Colonic mucosa (tissue), 4 donors: ENCODE measurements at regions not wholly inside any gene's neighbourhood (a gene's known extent, or its start where the extent isn't known, plus 50 kb on each side); places are given as distances from the start of the nearest gene placed in this dataset.

ENCODE experiments used
- DNase-seq: peaks from one replicate; pipeline ENCODE4 v3.0.0-alpha.2; 2020
- H3K27ac ChIP-seq: fragments of 200-600 bp; one replicate; pipeline ENCODE4 v1.8.0; 2021
- H3K27me3 ChIP-seq: fragments of 200-600 bp; one replicate; pipeline ENCODE4 v1.8.0; 2021
- H3K36me3 ChIP-seq: fragments of 200-600 bp; one replicate; pipeline ENCODE4 v1.8.0; 2021
- H3K4me1 ChIP-seq: fragments of 200-600 bp; one replicate; pipeline ENCODE4 v1.8.0; 2021; ENCODE audit warnings: mild to moderate bottlenecking
- H3K4me3 ChIP-seq: fragments of 200-600 bp; one replicate; pipeline ENCODE4 v1.8.0; 2021
- H3K9ac ChIP-seq, 2 donors: one replicate each; pipeline ENCODE4 v1.7.0; 2013; ENCODE audit warnings: control low read depth in 2 of 2, low read depth in 2 of 2, low read length in 2 of 2
- H3K9me3 ChIP-seq: fragments of 200-600 bp; one replicate; pipeline ENCODE4 v1.8.0; 2021
- intact Hi-C: fragments of 100-400 bp; cut with DNase I; formaldehyde crosslinking; loops from one replicate; pipeline ENCODE4 v1.14.1; 2022
- TF ChIP-seq, protein P1 (sequence below): fragments of 200-600 bp; IDR thresholded peaks from one replicate; pipeline ENCODE4 v1.8.0; 2022; ENCODE audit warnings: antibody characterized with exemption, mild to moderate bottlenecking
- donor health status: healthy.
- donor health status: DM: no; HTN: no; CAD: no.
- donor health status: DM: no; HTN: no; CAD: no.

DNA sequence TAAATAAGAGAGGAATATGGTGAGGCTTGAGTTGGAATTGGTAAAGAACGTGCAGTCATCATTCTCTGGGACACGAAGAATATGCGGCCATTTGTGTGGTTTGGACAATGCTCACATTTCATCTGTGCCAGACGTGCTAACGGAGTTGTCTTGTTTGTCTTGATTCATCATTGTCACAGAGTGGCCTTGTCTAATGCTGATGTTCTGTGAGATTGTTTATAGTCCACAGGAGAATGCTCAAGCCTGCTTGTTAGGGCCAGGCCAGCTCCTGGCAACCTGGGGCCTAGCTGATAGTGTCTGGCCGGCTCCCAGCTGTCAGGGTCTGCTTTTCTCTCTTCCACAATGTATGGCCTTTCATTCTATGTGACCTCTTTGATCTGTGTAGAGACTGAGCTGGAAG, 384.7 kb downstream of the EDEM1 start:
- no peaks in the 10 kb centered on the region for H3K36me3 ChIP-seq
- no peak for DNase-seq
- H3K4me1 ChIP-seq, result no peaks in the 10 kb centered on the region
- no peaks in the 10 kb centered on the region for H3K27me3 ChIP-seq
- H3K4me3 ChIP-seq, result no peak overlapping the region
- no peaks in the 10 kb centered on the region for H3K9me3 ChIP-seq
- TF ChIP-seq, protein P1, sequence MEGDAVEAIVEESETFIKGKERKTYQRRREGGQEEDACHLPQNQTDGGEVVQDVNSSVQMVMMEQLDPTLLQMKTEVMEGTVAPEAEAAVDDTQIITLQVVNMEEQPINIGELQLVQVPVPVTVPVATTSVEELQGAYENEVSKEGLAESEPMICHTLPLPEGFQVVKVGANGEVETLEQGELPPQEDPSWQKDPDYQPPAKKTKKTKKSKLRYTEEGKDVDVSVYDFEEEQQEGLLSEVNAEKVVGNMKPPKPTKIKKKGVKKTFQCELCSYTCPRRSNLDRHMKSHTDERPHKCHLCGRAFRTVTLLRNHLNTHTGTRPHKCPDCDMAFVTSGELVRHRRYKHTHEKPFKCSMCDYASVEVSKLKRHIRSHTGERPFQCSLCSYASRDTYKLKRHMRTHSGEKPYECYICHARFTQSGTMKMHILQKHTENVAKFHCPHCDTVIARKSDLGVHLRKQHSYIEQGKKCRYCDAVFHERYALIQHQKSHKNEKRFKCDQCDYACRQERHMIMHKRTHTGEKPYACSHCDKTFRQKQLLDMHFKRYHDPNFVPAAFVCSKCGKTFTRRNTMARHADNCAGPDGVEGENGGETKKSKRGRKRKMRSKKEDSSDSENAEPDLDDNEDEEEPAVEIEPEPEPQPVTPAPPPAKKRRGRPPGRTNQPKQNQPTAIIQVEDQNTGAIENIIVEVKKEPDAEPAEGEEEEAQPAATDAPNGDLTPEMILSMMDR, result no peak
- intact Hi-C loops, result no loop called here
- no peak overlapping the region for H3K9ac ChIP-seq
- no peak overlapping the region for H3K27ac ChIP-seq

DNA sequence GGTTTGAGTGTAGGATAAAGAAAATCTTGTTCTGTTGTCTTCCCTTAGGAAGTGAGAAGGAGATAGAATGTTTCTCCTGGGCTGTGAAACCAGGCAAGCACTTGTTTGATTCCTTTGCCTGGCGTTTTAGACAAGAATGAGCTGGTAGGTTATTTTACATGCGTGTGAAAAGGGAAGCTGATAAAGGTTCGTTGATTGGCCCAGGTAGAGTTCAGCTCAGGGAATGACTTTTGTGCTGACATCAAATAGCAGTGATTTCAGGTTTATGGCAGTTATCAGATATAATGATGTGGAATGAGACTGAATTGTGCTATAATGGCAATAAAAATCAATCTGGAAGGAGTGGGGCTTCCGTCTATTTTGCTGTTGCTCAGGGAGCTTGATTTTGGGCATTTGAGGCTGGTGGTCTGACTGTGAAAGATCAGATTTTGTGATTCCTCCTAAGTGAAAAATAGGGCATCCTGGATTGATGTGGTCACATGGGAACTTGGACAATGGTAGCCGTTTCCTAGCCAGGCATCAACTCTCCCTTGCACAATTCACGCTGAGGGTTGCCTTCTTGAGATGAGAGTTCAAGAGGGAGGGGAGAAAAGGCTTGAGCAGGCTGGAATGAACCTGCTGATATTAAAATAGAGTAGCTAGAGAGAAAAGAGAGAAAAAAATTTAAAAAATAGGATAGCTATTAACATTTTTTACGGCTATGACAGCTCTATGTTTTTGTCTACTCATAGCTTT, 388.9 kb downstream of the EDEM1 start:
- Histone ChIP-seq H3K36me3 (no peaks in the 10 kb centered on the region), H3K4me3 (no peak overlapping the region), H3K9me3 (no peaks in the 10 kb centered on the region), H3K27me3 (no peaks in the 10 kb centered on the region), H3K9ac (no peak overlapping the region), H3K4me1 (no peaks in the 10 kb centered on the region), H3K27ac (no peak overlapping the region)
- peak; percentile 36 for DNase-seq
- intact Hi-C loops, result no loop called here
- TF ChIP-seq, protein P1, result no peak

DNA sequence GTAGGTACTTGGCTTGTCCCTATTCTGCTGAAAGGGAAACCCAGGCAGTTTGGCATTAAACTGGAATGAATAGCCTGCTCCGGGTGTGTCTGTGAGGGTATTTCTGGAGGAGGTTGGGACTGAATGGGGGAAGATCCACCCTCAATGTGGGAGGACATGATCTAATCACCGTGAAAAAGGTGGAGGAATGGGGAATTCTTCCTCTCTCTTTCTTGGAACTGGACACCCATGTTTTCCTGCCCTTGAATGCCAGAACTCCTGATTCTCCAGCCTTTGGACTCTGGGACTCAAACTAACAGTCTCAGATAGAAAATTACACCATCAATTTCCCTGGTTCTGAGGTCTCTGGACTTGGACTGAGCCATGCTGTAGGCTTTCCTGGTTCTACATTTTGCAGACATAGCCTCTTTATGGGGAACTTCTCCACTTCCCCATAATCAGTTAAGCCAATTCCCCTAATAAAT, 391.7 kb downstream of the EDEM1 start:
- no peak overlapping the region for H3K4me3 ChIP-seq
- intact Hi-C loops, result no loop called here
- no peak overlapping the region for H3K9ac ChIP-seq
- DNase-seq, result no peak
- H3K27ac ChIP-seq, result no peak overlapping the region
- no peaks in the 10 kb centered on the region for H3K36me3 ChIP-seq
- H3K9me3 ChIP-seq, result no peaks in the 10 kb centered on the region
- TF ChIP-seq, protein P1, result no peak
- H3K27me3 ChIP-seq, result no peaks in the 10 kb centered on the region
- no peaks in the 10 kb centered on the region for H3K4me1 ChIP-seq

GRCh38 chr3:5579946-5580345, 392.4 kb downstream of the EDEM1 start:
- no peaks in the 10 kb centered on the region for H3K36me3 ChIP-seq
- intact Hi-C loops, result no loop called here
- no peaks in the 10 kb centered on the region for H3K9me3 ChIP-seq
- H3K4me1 ChIP-seq, result no peaks in the 10 kb centered on the region
- TF ChIP-seq, protein P1, result no peak
- no peaks in the 10 kb centered on the region for H3K27me3 ChIP-seq
- no peak for DNase-seq
- H3K9ac ChIP-seq, result no peak overlapping the region
- H3K4me3 ChIP-seq, result no peak overlapping the region
- no peak overlapping the region for H3K27ac ChIP-seq

GRCh38 chr3:5580826-5581225, 393.3 kb downstream of the EDEM1 start:
- Histone ChIP-seq H3K4me1 (no peaks in the 10 kb centered on the region), H3K9me3 (no peaks in the 10 kb centered on the region), H3K36me3 (no peaks in the 10 kb centered on the region), H3K27ac (no peak overlapping the region), H3K27me3 (no peaks in the 10 kb centered on the region), H3K4me3 (no peak overlapping the region), H3K9ac (no peak overlapping the region)
- TF ChIP-seq, protein P1, result no peak
- intact Hi-C loops, result no loop called here
- DNase-seq, result no peak
